CD4-positive, alpha-beta T cell treated with Interferon gamma for 1 hour (primary cell): ENCODE measurements at regions not wholly inside any gene's neighbourhood (a gene's known extent, or its start where the extent isn't known, plus 50 kb on each side); places are given as distances from the start of the nearest gene placed in this dataset.
"Not testable (repeated sequence)": the region's sequence is repeated elsewhere in the genome, so short reads cannot be mapped to it uniquely, and the experiment has no call there.

Experiments used
- DNase-seq: peaks from one replicate; pipeline ENCODE4 v3.0.0-alpha.2; 2020

- no peak for DNase-seq
Measured at GRCh38 chr3:4158329-4158728, 144.8 kb upstream of the SETMAR start.

- no peak for DNase-seq
Measured at GRCh38 chr3:4162096-4162495, 141.1 kb upstream of the SETMAR start.

- DNase-seq: no peak
Measured at GRCh38 chr3:4163011-4163410, 140.2 kb upstream of the SETMAR start.

GRCh38 chr3:4166540-4166939 is 136.6 kb upstream of the SETMAR start:
- no peak for DNase-seq

GRCh38 chr3:4167230-4167629 is 135.9 kb upstream of the SETMAR start:
- not testable (repeated sequence) for DNase-seq

- no peak for DNase-seq
Measured at GRCh38 chr3:4174791-4175190, 128.4 kb upstream of the SETMAR start.

GRCh38 chr3:4191971-4192370 is 111.2 kb upstream of the SETMAR start:
- no peak for DNase-seq

- no peak for DNase-seq
Measured at GRCh38 chr3:4195006-4195405, 108.2 kb upstream of the SETMAR start.

GRCh38 chr3:4196506-4197147 is 106.5 kb upstream of the SETMAR start:
- no peak for DNase-seq

GRCh38 chr3:4197670-4198069 is 105.5 kb upstream of the SETMAR start:
- DNase-seq: no peak

GRCh38 chr3:4198491-4198890 is 104.7 kb upstream of the SETMAR start:
- DNase-seq: no peak

- DNase-seq: not testable (repeated sequence)
Measured at GRCh38 chr3:4204776-4205175, 98.4 kb upstream of the SETMAR start.

- no peak for DNase-seq
Measured at GRCh38 chr3:4207672-4208071, 95.5 kb upstream of the SETMAR start.

- no peak for DNase-seq
Measured at GRCh38 chr3:4208556-4208955, 94.6 kb upstream of the SETMAR start.

GRCh38 chr3:4211610-4212009 is 91.6 kb upstream of the SETMAR start:
- no peak for DNase-seq

GRCh38 chr3:4213420-4213819 is 89.7 kb upstream of the SETMAR start:
- DNase-seq: not testable (repeated sequence)

GRCh38 chr3:4216974-4217373 is 86.2 kb upstream of the SETMAR start:
- not testable (repeated sequence) for DNase-seq

- DNase-seq: no peak
Measured at GRCh38 chr3:4218456-4219226, 84.5 kb upstream of the SETMAR start.

GRCh38 chr3:4219227-4219568 is 84.0 kb upstream of the SETMAR start:
- no peak for DNase-seq

- DNase-seq: no peak
Measured at GRCh38 chr3:4220065-4220464, 83.1 kb upstream of the SETMAR start.

GRCh38 chr3:4222574-4223175 is 80.5 kb upstream of the SETMAR start:
- DNase-seq: no peak

- DNase-seq: no peak
Measured at GRCh38 chr3:4223777-4224176, 79.4 kb upstream of the SETMAR start.

GRCh38 chr3:4224331-4224730 is 78.8 kb upstream of the SETMAR start:
- DNase-seq: no peak

GRCh38 chr3:4225005-4225471 is 78.1 kb upstream of the SETMAR start:
- DNase-seq: no peak
